IMR-90 (cell line): ENCODE measurements at regions not wholly inside any gene's neighbourhood (a gene's known extent, or its start where the extent isn't known, plus 50 kb on each side); places are given as distances from the start of the nearest gene placed in this dataset.

Source experiments
- BHLHE40 ChIP-seq: fragments of 150-350 bp; IDR thresholded peaks from 2 replicates; pipeline ENCODE4 v1.6.1; 2016; ENCODE audit warnings: mild to moderate bottlenecking, low read depth, low read length
- CEBPB ChIP-seq: IDR thresholded peaks from 2 replicates; pipeline ENCODE4 v1.6.1; 2012; ENCODE audit warnings: low read depth, low read length, improper control_type of control experiment
- CHD1 ChIP-seq: IDR thresholded peaks from 2 replicates; pipeline ENCODE4 v1.6.1; 2012; ENCODE audit warnings: low read depth, low read length, improper control_type of control experiment
- FOS ChIP-seq: fragments of 150-350 bp; IDR thresholded peaks from 2 replicates; pipeline ENCODE4 v1.6.1; 2016; ENCODE audit warnings: low read depth, low read length
- MXI1 ChIP-seq: IDR thresholded peaks from 2 replicates; pipeline ENCODE4 v1.6.1; 2012; ENCODE audit warnings: low read depth, mild to moderate bottlenecking, low read length, moderate library complexity, borderline replicate concordance
- NFE2L2 ChIP-seq: fragments of 150-350 bp; IDR thresholded peaks from 2 replicates; pipeline ENCODE4 v1.6.1; 2016; ENCODE audit warnings: low read depth, mild to moderate bottlenecking, low read length
- POLR2A ChIP-seq: IDR thresholded peaks from 2 replicates; pipeline ENCODE4 v1.6.1; 2012; ENCODE audit warnings: mild to moderate bottlenecking, low read depth, low read length
- RAD21 ChIP-seq: IDR thresholded peaks from 2 replicates; pipeline ENCODE4 v1.6.1; 2012; ENCODE audit warnings: low read length, improper control_type of control experiment
- RCOR1 ChIP-seq: IDR thresholded peaks from 2 replicates; pipeline ENCODE4 v1.6.1; 2012; ENCODE audit warnings: mild to moderate bottlenecking, low read length, improper control_type of control experiment; ENCODE audit not compliant: insufficient replicate concordance
- RFX5 ChIP-seq: IDR thresholded peaks from 2 replicates; pipeline ENCODE4 v1.8.0; 2012; ENCODE audit warnings: low read depth, mild to moderate bottlenecking, low read length, moderate library complexity
- SMC3 ChIP-seq: fragments of 150-350 bp; IDR thresholded peaks from 2 replicates; pipeline ENCODE4 v1.6.1; 2016; ENCODE audit warnings: low read depth, mild to moderate bottlenecking, antibody characterized with exemption, low read length, moderate library complexity
- USF2 ChIP-seq: fragments of 150-350 bp; IDR thresholded peaks from 2 replicates; pipeline ENCODE4 v1.6.1; 2017; ENCODE audit warnings: mild to moderate bottlenecking, antibody characterized with exemption, low read length, low read depth
- TF ChIP-seq, protein P1 (sequence below): conservative IDR thresholded peaks from 2 replicates; pipeline ENCODE4 v1.5.1; 2012; ENCODE audit warnings: mild to moderate bottlenecking, low read depth, low read length, improper control_type of control experiment

- no peak for TF ChIP-seq NFE2L2
- TF ChIP-seq, protein P1, sequence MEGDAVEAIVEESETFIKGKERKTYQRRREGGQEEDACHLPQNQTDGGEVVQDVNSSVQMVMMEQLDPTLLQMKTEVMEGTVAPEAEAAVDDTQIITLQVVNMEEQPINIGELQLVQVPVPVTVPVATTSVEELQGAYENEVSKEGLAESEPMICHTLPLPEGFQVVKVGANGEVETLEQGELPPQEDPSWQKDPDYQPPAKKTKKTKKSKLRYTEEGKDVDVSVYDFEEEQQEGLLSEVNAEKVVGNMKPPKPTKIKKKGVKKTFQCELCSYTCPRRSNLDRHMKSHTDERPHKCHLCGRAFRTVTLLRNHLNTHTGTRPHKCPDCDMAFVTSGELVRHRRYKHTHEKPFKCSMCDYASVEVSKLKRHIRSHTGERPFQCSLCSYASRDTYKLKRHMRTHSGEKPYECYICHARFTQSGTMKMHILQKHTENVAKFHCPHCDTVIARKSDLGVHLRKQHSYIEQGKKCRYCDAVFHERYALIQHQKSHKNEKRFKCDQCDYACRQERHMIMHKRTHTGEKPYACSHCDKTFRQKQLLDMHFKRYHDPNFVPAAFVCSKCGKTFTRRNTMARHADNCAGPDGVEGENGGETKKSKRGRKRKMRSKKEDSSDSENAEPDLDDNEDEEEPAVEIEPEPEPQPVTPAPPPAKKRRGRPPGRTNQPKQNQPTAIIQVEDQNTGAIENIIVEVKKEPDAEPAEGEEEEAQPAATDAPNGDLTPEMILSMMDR = no peak
- TF ChIP-seq SMC3 = no peak
- no peak for TF ChIP-seq MXI1
- TF ChIP-seq POLR2A = no peak
- no peak for TF ChIP-seq CEBPB
- no peak for TF ChIP-seq USF2
- TF ChIP-seq CHD1 = no peak
- TF ChIP-seq FOS = no peak
- no peak for TF ChIP-seq RFX5
- no peak for TF ChIP-seq RAD21
- no peak for TF ChIP-seq BHLHE40
- no peak for TF ChIP-seq RCOR1
Measured at GRCh38 chr7:86970986-86971385, 88.5 kb downstream of the ELAPOR2 start.
